Heart left ventricle (tissue), 16 donors: ENCODE measurements at regions not wholly inside any gene's neighbourhood (a gene's known extent, or its start where the extent isn't known, plus 50 kb on each side); places are given as distances from the start of the nearest gene placed in this dataset.
"Not testable (repeated sequence)": the region's sequence is repeated elsewhere in the genome, so short reads cannot be mapped to it uniquely, and the experiment has no call there.

Experiments used
- ATAC-seq, 4 donors: fragments of 200-7000 bp; cut with Tn5 transposase; one replicate each; pipeline ENCODE4 v1.9.1; 2020 to 2022; ENCODE audit warnings: moderate library complexity in 4 of 4, mild to moderate bottlenecking in 3 of 4, moderate number of reproducible peaks in 1 of 4
- DNase-seq, 5 donors: peaks; one replicate each; pipeline ENCODE4 v3.0.0-alpha.2; 2020
- H3K27ac ChIP-seq, 12 donors: fragments of 200-600 bp; sonication (generic) in 4 of 12; one replicate each; pipeline versions ENCODE4 v1.5.0 to v1.8.0; 2016 to 2022; ENCODE audit warnings: mild to moderate bottlenecking in 2 of 12
- H3K27me3 ChIP-seq, 9 donors: fragments of 200-600 bp; sonication (generic) in 2 of 9; one replicate each; pipeline versions ENCODE4 v1.5.1 to v1.8.0; 2016 to 2022; ENCODE audit warnings: mild to moderate bottlenecking in 3 of 9
- H3K36me3 ChIP-seq, 9 donors: fragments of 200-600 bp; sonication (generic) in 2 of 9; one replicate each; pipeline versions ENCODE4 v1.5.0 to v1.8.0; 2018 to 2022; ENCODE audit warnings: mild to moderate bottlenecking in 2 of 9
- H3K4me1 ChIP-seq, 12 donors: fragments of 200-600 bp; sonication (generic) in 4 of 12; one replicate each; pipeline versions ENCODE4 v1.5.0 to v1.8.0; 2016 to 2022; ENCODE audit warnings: mild to moderate bottlenecking in 3 of 12
- H3K4me3 ChIP-seq, 12 donors: fragments of 200-600 bp; sonication (generic) in 4 of 12; one replicate each; pipeline versions ENCODE4 v1.5.0 to v1.8.0; 2017 to 2022; ENCODE audit warnings: mild to moderate bottlenecking in 9 of 12, moderate library complexity in 4 of 12
- H3K9me3 ChIP-seq, 12 donors: fragments of 200-600 bp; sonication (generic) in 4 of 12; one replicate each; pipeline versions ENCODE4 v1.5.0 to v1.8.0; 2016 to 2022; ENCODE audit warnings: mild to moderate bottlenecking in 1 of 12
- POLR2A ChIP-seq, 2 donors: fragments of 450-650 bp; IDR thresholded peaks; one replicate each; pipeline ENCODE4 v1.6.1; 2017; ENCODE audit warnings: antibody characterized with exemption in 2 of 2, mild to moderate bottlenecking in 2 of 2, moderate library complexity in 2 of 2
- WGBS, 4 donors: extraction: QIAGEN DNeasy Blood & Tissue Kit in 2 of 4; methylation state at CpG; one replicate each; pipeline versions ENCODE4 v1.1.5 to v1.1.7; 2013 to 2018; 5-methylcytosine and 5-hydroxymethylcytosine counted together
- intact Hi-C, 10 donors: fragments of 100-400 bp; cut with DNase I; formaldehyde crosslinking; loops; one replicate each; pipeline versions ENCODE4 v1.11.1 to v1.14.2; 2022
- TF ChIP-seq, protein P1 (sequence below), 12 donors: fragments of 200-600 bp; sonication (generic) in 4 of 12; IDR thresholded peaks; one replicate each; pipeline versions ENCODE4 v1.5.0 to v1.8.0; 2018 to 2022; ENCODE audit warnings: antibody characterized with exemption in 12 of 12, mild to moderate bottlenecking in 5 of 12
- donor health status: ischemic (EF 13 %, LVEDD 7.1; RV severe dilation, severe dysfunction).
- donor health status: healthy with polysubstance abuse.
- donor health status: DM: no; HTN: yes; CAD: no.
- donor health status: DM: no; HTN: no; CAD: no.
- donor health status: ischemic (EF 25% LVEDD 6.9; RV normal size, moderate dysfunction).
- donor health status: ischemic (EF 25% LVEDD 5.7; RV mildly dilated, moderate dysfunction).
- donor health status: healthy.
- donor health status: DM: yes; HTN: yes; CAD: no.
- donor health status: ischemic (EF 35%, LVEDD 5.7; RV mildly dilated, moderate dysfunction).
- donor health status: nonischemic (EF 11% LVEDD 7.7; RV severe dilation, severe dysfunction).
- donor health status: DM: yes; HTN: yes; CAD: no.
- donor health status: PGD.
- donor health status: ischemic (EF 29% LVEDD 5.4; RV normal size, mild dysfunction).
- donor health status: nonischemic (EF 23%, LVEDD 6.1; RV moderate dilation, normal function).

DNA sequence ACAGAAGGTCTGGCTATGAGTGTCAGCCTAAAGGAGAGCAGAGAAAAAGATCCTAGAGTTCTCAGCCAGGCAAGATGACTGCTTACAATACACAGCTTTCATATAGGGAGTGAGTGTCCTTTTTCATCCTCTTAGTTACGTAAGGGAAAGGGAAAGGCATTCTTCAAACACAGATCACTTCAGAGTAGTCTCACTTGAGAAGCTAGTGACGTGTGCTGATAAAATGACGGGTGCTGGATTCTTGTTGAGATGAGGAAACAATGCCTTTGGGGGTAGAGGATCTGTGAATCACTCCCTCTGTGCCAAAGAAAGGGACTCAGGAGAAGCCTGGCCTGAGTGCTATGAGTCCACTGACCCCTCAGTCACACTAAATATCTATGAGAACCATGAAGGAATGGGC, 117.3 kb downstream of the QRSL1 start:
- H3K9me3 ChIP-seq: peaks cover 0 to 5% (median 0%) of the 10 kb centered on the region in 12 donors

DNA sequence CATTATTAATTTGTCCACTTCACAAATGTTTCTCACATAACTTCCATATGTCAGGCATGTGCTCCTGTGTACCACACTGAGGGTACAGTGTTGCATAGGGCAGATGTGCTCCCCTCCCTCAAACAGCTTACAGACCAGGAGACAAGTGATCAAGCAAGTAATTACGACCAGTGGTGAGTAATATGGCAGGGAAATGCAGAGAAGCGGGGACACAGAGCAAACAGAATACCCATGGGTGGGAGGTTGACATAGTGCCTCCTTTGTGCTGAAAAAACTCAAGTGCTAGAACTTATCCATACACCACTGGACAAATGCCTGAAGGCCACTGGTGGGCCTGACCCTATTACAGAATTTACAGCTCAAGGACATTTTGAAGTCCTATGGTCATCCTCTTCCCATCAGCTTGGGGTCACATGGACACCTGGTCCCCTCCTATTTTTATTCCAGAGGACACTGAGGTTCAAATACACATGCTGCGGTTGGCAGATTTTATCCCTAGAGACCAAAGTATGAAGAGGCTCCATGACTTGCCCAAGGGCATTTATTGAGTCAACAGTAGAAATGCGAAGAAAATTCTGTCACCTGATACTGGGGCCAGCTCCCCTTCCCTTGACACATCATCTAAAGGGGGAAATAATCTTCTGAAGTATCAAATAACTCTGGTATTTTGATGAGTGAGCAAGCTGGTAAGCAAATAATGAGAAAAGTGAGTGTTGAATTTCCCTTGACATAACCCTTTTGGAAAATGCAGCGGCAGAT, 116.6 kb downstream of the QRSL1 start:
- DNase-seq: no peak
- no peak overlapping the region for H3K4me3 ChIP-seq
- ATAC-seq: no peak
- H3K9me3 ChIP-seq: peaks cover 0 to 5% (median 0%) of the 10 kb centered on the region in 12 donors
- peaks cover 0 to 3% (median 0%) of the 10 kb centered on the region in 9 donors for H3K27me3 ChIP-seq
- no peak overlapping the region for H3K27ac ChIP-seq
- TF ChIP-seq, protein P1, sequence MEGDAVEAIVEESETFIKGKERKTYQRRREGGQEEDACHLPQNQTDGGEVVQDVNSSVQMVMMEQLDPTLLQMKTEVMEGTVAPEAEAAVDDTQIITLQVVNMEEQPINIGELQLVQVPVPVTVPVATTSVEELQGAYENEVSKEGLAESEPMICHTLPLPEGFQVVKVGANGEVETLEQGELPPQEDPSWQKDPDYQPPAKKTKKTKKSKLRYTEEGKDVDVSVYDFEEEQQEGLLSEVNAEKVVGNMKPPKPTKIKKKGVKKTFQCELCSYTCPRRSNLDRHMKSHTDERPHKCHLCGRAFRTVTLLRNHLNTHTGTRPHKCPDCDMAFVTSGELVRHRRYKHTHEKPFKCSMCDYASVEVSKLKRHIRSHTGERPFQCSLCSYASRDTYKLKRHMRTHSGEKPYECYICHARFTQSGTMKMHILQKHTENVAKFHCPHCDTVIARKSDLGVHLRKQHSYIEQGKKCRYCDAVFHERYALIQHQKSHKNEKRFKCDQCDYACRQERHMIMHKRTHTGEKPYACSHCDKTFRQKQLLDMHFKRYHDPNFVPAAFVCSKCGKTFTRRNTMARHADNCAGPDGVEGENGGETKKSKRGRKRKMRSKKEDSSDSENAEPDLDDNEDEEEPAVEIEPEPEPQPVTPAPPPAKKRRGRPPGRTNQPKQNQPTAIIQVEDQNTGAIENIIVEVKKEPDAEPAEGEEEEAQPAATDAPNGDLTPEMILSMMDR (IDR thresholded peaks at IDR 0.05): no peak
- no peak for TF ChIP-seq POLR2A (IDR thresholded peaks at IDR 0.05)
- intact Hi-C loops: no loop called here
- H3K4me1 ChIP-seq: no peaks in the 10 kb centered on the region
- WGBS, 4 donors: 72 to 85% (median 82%) methylated on average over 5 of the region's 5 CpGs
- no peaks in the 10 kb centered on the region for H3K36me3 ChIP-seq

More for the DNA sequence above, 117.3 kb downstream of the QRSL1 start:
- TF ChIP-seq, protein P1 (IDR thresholded peaks at IDR 0.05): no peak
- no peak for TF ChIP-seq POLR2A (IDR thresholded peaks at IDR 0.05)
- 18 to 39% (median 27%) methylated on average over 3 of the region's 3 CpGs for WGBS, 4 donors
- no peak overlapping the region for H3K27ac ChIP-seq
- DNase-seq (no peak), ATAC-seq (peak in 2 of 4 donors; percentile 43 to 56)
- no peak overlapping the region for H3K4me3 ChIP-seq
- no peaks in the 10 kb centered on the region for H3K4me1 ChIP-seq
- no peaks in the 10 kb centered on the region for H3K36me3 ChIP-seq
- peaks cover 0 to 3% (median 0%) of the 10 kb centered on the region in 9 donors for H3K27me3 ChIP-seq
- intact Hi-C loops: no loop called here

DNA sequence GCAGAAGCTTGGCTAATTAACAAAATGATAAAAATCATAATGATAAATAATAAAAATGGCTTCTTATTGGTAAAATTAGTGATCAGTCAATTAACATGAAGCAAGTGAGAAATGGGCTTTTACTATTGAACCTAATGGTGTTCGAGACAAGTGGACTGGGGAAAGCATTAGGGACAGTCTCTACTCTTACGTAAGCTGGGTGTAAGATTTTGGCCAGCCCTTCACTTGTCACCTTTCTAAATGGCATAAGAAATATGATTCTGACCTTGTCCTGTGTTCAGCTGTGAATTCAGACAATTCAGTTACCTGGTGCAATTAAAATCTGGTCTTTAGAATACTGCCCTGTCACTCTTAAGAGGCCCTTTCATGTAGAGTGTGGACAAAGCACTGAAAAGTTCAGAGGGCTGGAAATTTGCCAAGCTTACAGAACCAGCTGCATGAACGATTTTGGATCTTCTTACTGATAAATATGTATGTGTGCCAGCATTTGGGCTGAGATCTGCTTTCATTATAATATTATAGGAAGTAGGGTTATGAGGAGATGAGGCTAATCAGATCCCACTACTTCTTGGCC, 115.9 kb downstream of the QRSL1 start:
- H3K4me1 ChIP-seq: no peaks in the 10 kb centered on the region
- no peak overlapping the region for H3K4me3 ChIP-seq
- peaks cover 0 to 3% (median 0%) of the 10 kb centered on the region in 9 donors for H3K27me3 ChIP-seq
- H3K27ac ChIP-seq: no peak overlapping the region
- ATAC-seq: no peak
- DNase-seq: no peak
- intact Hi-C loops: no loop called here
- 52 to 66% (median 60%) methylated on average over 3 of the region's 3 CpGs for WGBS, 4 donors
- H3K9me3 ChIP-seq: peaks cover 0 to 5% (median 0%) of the 10 kb centered on the region in 12 donors
- H3K36me3 ChIP-seq: no peaks in the 10 kb centered on the region
- TF ChIP-seq, protein P1 (IDR thresholded peaks at IDR 0.05): no peak
- TF ChIP-seq POLR2A (IDR thresholded peaks at IDR 0.05): no peak

DNA sequence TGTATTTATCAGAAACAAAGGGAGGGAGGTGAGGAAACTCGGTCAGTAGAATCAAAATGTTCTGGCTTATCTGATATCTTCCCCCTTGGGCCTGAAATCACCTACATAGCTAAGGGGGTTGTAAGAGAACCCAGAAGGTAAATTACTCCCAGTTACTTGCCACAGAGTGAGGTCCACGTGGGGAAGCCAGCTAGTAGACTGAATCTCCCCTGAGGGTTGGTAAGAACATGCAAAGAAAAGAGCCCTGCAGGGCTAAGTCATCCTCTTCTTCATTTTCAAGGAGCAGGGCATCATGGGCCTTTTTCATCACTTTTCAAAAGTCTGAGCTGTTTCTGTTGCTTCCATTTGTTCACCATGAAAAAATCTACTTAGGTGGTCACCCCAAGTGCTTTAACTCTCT, 115.4 kb downstream of the QRSL1 start:
- H3K27ac ChIP-seq: no peak overlapping the region
- DNase-seq (no peak), ATAC-seq (no peak)
- intact Hi-C loops: no loop called here
- H3K4me1 ChIP-seq: peaks cover 0 to 5% (median 0%) of the 10 kb centered on the region in 12 donors
- no peak overlapping the region for H3K4me3 ChIP-seq
- H3K9me3 ChIP-seq: peaks cover 0 to 5% (median 0%) of the 10 kb centered on the region in 12 donors
- no peaks in the 10 kb centered on the region for H3K36me3 ChIP-seq
- WGBS, 4 donors: 71 to 81% (median 75%) methylated on average over 2 of the region's 2 CpGs
- TF ChIP-seq, protein P1 (IDR thresholded peaks at IDR 0.05): no peak
- H3K27me3 ChIP-seq: peaks cover 0 to 3% (median 0%) of the 10 kb centered on the region in 9 donors

DNA sequence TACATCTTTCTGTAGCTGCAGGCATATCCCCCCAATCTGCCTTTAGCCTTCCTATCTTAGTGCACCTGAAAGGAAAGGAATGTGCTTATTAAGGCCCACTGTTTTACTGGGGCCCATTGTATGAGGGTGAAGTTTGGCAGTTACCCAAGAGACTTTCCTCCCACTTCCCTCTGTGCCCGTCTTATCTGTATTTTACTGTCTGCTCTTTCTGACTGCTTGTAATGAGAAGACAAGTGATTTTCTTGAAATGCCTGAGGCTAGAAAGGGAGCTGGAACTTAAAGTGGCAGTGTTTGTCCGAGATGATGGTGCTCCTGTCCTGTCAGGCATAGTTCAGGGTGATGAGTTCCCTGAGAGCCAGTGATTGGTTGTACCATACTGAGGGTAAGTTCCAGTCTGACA, 114.7 kb downstream of the QRSL1 start:
- 21 to 31% (median 26%) methylated on average over 2 of the region's 2 CpGs for WGBS, 4 donors
- H3K36me3 ChIP-seq, DNase-seq, ATAC-seq, intact Hi-C loops, H3K9me3 ChIP-seq, H3K27me3 ChIP-seq, H3K4me1 ChIP-seq, H3K4me3 ChIP-seq, H3K27ac ChIP-seq: not testable (repeated sequence)
